MCF 10A (cell line): ENCODE measurements at regions not wholly inside any gene's neighbourhood (a gene's known extent, or its start where the extent isn't known, plus 50 kb on each side); places are given as distances from the start of the nearest gene placed in this dataset.

Experiments used
- BruUV-seq: library from RNA; stranded (reverse); fragments of 400-500 nt; replicated peaks from 2 replicates; lab custom pipeline; 2021; lab: Mats Ljungman, UMichigan
- CTCF ChIA-PET: fragments of 300-600 bp; sonication (Branson Sonifier 250); formaldehyde crosslinking; extraction: SDS; loops from one replicate; lab custom pipeline; 2021; ENCODE audit warnings: antibody characterized with exemption, inconsistent platforms; lab: Yijun Ruan, JAX
- POLR2A ChIA-PET: fragments of 300-600, 350-650 bp; sonication (Branson Sonifier 250); formaldehyde crosslinking; extraction: SDS; loops from one replicate; lab custom pipeline; 2020; ENCODE audit warnings: antibody characterized with exemption, inconsistent platforms; lab: Yijun Ruan, JAX
- DNase-seq: peaks from one replicate; pipeline ENCODE4 v3.0.0-alpha.2; 2018; ENCODE audit not compliant: unreplicated experiment
- H3K27ac Mint-ChIP-seq: one replicate; pipeline ENCODE4 v1.8.0; 2022; ENCODE audit warnings: mild to moderate bottlenecking, low read depth, mixed read lengths; ENCODE audit not compliant: unreplicated experiment
- H3K27me3 Mint-ChIP-seq: one replicate; pipeline ENCODE4 v1.8.0; 2022; ENCODE audit warnings: mixed read lengths; ENCODE audit not compliant: insufficient read depth, unreplicated experiment
- H3K36me3 Mint-ChIP-seq: one replicate; pipeline ENCODE4 v1.8.0; 2022; ENCODE audit warnings: mild to moderate bottlenecking, moderate library complexity, mixed read lengths; ENCODE audit not compliant: insufficient read depth, unreplicated experiment
- H3K4me1 Mint-ChIP-seq: one replicate; pipeline ENCODE4 v1.8.0; 2022; ENCODE audit warnings: mixed read lengths; ENCODE audit not compliant: insufficient read depth, unreplicated experiment
- H3K4me3 Mint-ChIP-seq: one replicate; pipeline ENCODE4 v1.8.0; 2022; ENCODE audit warnings: mild to moderate bottlenecking, moderate library complexity, mixed read lengths; ENCODE audit not compliant: unreplicated experiment
- H3K9me3 Mint-ChIP-seq: one replicate; pipeline ENCODE4 v1.8.0; 2022; ENCODE audit warnings: mixed read lengths; ENCODE audit not compliant: unreplicated experiment
- CTCF ChIP-seq: fragments of 200-600 bp; IDR thresholded peaks from one replicate; pipeline ENCODE4 v1.8.0; 2022; ENCODE audit warnings: antibody characterized with exemption, mild to moderate bottlenecking; ENCODE audit not compliant: unreplicated experiment
- intact Hi-C: fragments of 100-400 bp; cut with micrococcal nuclease; formaldehyde crosslinking; loops from 2 replicates; pipeline ENCODE4 v1.14.1; 2022

GRCh38 chr16:65181071-65181561, 59.3 kb upstream of the CDH11 start:
- ChIA-PET POLR2A (no interaction called here), CTCF (interaction anchor here (0.7 kb wide), 1 partner anchor 15 kb away, joined by 3 read pairs; no protein-coding TSS in a partner anchor)
- Mint-ChIP-seq H3K36me3 (peaks cover 4% of the 10 kb centered on the region), H3K27ac (no peak overlapping the region), H3K4me1 (no peaks in the 10 kb centered on the region), H3K9me3 (peaks cover 29% of the 10 kb centered on the region), H3K27me3 (no peaks in the 10 kb centered on the region), H3K4me3 (no peak overlapping the region)
- no peak for DNase-seq
- no peak for TF ChIP-seq CTCF
- BruUV-seq = no TSS peak
- intact Hi-C loops = no loop called here

GRCh38 chr16:65178151-65178550, 56.3 kb upstream of the CDH11 start:
- intact Hi-C loops = no loop called here
- H3K4me3 Mint-ChIP-seq = no peak overlapping the region
- BruUV-seq = no TSS peak

GRCh38 chr16:65176603-65177002, 54.7 kb upstream of the CDH11 start:
- H3K9me3 Mint-ChIP-seq = peaks cover 33% of the 10 kb centered on the region
- H3K4me3 Mint-ChIP-seq = no peak overlapping the region
- peaks cover 4% of the 10 kb centered on the region for H3K36me3 Mint-ChIP-seq
- no peak for DNase-seq
- intact Hi-C loops = no loop called here
- no TSS peak for BruUV-seq
- no peaks in the 10 kb centered on the region for H3K27me3 Mint-ChIP-seq
- H3K27ac Mint-ChIP-seq = no peak overlapping the region
- CTCF ChIA-PET = no interaction called here
- no peak for TF ChIP-seq CTCF
- POLR2A ChIA-PET = interaction anchor here (0.6 kb wide), 1 partner anchor 19 kb away, joined by 3 read pairs; no protein-coding TSS in a partner anchor
- no peaks in the 10 kb centered on the region for H3K4me1 Mint-ChIP-seq

More at GRCh38 chr16:65178151-65178550, 56.3 kb upstream of the CDH11 start:
- Mint-ChIP-seq H3K27ac (no peak overlapping the region), H3K27me3 (no peaks in the 10 kb centered on the region), H3K4me1 (no peaks in the 10 kb centered on the region), H3K36me3 (peaks cover 4% of the 10 kb centered on the region), H3K9me3 (peaks cover 30% of the 10 kb centered on the region)
- no peak for TF ChIP-seq CTCF
- ChIA-PET CTCF (no interaction called here), POLR2A (no interaction called here)
- DNase-seq = no peak

- Mint-ChIP-seq H3K9me3 (peaks cover 38% of the 10 kb centered on the region), H3K4me1 (no peaks in the 10 kb centered on the region), H3K27me3 (no peaks in the 10 kb centered on the region), H3K27ac (no peak overlapping the region), H3K36me3 (no peaks in the 10 kb centered on the region), H3K4me3 (no peak overlapping the region)
- POLR2A ChIA-PET = no interaction called here
- TF ChIP-seq CTCF = no peak
- CTCF ChIA-PET = no interaction called here
- DNase-seq = no peak
- intact Hi-C loops = no loop called here
- BruUV-seq = no TSS peak
These were observed 50.5 kb upstream of the CDH11 start for GRCh38 chr16:65172356-65172755.
